Testis (tissue), 2 donors: ENCODE measurements at regions not wholly inside any gene's neighbourhood (a gene's known extent, or its start where the extent isn't known, plus 50 kb on each side); places are given as distances from the start of the nearest gene placed in this dataset.

Experiments used
- CTCF ChIP-seq, 3 experiments: fragments of 450-650 bp in 2 of 3; fragments of 200-600 bp in 1 of 3; sonication (generic) in 1 of 3; IDR thresholded peaks; one replicate each; pipeline ENCODE4 v1.5.1; 2016 to 2019; ENCODE audit warnings: antibody characterized with exemption in 3 of 3, mild to moderate bottlenecking in 2 of 3, moderate library complexity in 1 of 3
- POLR2A ChIP-seq: fragments of 450-650 bp; IDR thresholded peaks from one replicate; pipeline ENCODE4 v1.6.1; 2017; ENCODE audit warnings: antibody characterized with exemption, mild to moderate bottlenecking, moderate library complexity

- TF ChIP-seq CTCF (IDR thresholded peaks at IDR 0.05) (no peak), POLR2A (no peak)
Observed at GRCh38 chr20:30502670-30503069, 754.8 kb upstream of the DEFB115 start.
